ENCODE measurements at regions not wholly inside any gene's neighbourhood (a gene's known extent, or its start where the extent isn't known, plus 50 kb on each side); places are given as distances from the start of the nearest gene placed in this dataset.

DNA sequence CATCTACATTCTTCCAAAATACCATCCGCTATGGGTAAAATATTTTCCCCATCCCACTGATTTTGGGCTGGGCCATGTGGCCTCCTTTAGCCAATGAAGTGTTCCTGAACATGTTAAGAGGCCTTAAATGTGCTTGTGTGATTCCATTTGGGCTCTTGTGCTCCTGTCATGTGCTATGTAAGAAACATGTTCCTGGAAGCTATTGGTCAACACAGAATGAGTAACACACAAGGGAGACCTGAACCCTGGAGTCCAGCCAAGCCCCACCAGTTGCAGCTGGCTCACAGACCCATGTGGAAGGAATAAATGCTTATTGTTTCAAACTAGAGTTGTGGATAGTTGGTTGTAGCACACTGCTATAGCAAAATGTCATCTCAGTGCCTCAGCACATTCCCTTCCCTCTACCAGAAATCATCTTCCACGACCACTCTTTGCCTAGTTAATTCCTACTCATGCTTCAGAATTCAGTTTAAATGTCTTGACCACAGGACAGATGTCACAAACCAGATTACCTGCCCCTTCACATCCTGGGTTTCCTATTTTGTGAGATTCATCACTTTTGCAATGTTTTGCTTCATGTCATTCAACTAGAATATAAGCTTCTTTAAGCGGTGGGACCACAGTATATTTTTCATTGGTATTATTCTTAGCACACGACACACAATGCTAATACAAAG lies 217.3 kb upstream of the EEA1 start:
- Histone ChIP-seq H3K9me3 (no peaks in the 10 kb centered on the region), H3K4me1 (replicated peaks) (peaks cover 5% of the 10 kb centered on the region), H3K4me3 (no peak overlapping the region), H3K27me3 (replicated peaks; ENCODE audit: insufficient read depth) (no peaks in the 10 kb centered on the region), H3K36me3 (no peaks in the 10 kb centered on the region), H3K27ac (peak overlapping the region in 1 of 2 donors; percentile 32)
- TF ChIP-seq, protein P1, sequence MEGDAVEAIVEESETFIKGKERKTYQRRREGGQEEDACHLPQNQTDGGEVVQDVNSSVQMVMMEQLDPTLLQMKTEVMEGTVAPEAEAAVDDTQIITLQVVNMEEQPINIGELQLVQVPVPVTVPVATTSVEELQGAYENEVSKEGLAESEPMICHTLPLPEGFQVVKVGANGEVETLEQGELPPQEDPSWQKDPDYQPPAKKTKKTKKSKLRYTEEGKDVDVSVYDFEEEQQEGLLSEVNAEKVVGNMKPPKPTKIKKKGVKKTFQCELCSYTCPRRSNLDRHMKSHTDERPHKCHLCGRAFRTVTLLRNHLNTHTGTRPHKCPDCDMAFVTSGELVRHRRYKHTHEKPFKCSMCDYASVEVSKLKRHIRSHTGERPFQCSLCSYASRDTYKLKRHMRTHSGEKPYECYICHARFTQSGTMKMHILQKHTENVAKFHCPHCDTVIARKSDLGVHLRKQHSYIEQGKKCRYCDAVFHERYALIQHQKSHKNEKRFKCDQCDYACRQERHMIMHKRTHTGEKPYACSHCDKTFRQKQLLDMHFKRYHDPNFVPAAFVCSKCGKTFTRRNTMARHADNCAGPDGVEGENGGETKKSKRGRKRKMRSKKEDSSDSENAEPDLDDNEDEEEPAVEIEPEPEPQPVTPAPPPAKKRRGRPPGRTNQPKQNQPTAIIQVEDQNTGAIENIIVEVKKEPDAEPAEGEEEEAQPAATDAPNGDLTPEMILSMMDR (IDR thresholded peaks at IDR 0.05): no peak
- TF ChIP-seq POLR2AphosphoS5 (IDR thresholded peaks at IDR 0.05) (no peak), POLR2A (IDR thresholded peaks at IDR 0.05) (no peak)
- WGBS: 67% methylated on average over 4 of the region's 4 CpGs
- DNase-seq (ENCODE audit: low spot score): no peak
- intact Hi-C loops (cut with DNase I): no loop called here

DNA sequence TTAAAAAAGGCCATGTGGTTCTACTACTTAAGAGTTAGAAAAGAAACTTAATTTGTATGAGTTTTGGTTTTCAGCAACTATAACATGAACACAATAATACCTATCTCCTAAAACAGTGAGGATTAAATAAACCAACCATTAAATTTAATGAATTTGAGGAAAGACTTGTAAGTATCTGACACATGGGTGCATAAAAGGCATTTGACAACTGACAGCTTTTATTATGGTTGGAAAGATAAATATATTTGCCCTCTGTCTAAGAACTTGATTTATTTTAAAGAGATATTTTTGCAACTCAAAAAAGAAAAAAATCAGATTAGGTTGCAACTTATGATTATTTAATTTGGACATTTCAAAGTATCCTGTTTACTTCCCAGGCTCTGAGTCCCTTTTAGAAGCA lies 217.9 kb upstream of the EEA1 start:
- intact Hi-C loops (cut with DNase I): no loop called here
- H3K9me3 ChIP-seq: no peaks in the 10 kb centered on the region
- H3K4me1 ChIP-seq (replicated peaks): peaks cover 5% of the 10 kb centered on the region
- DNase-seq (ENCODE audit: low spot score): no peak
- H3K4me3 ChIP-seq: no peak overlapping the region
- TF ChIP-seq, protein P1 (IDR thresholded peaks at IDR 0.05): no peak
- no peak for TF ChIP-seq POLR2A (IDR thresholded peaks at IDR 0.05)
- no peak for TF ChIP-seq POLR2AphosphoS5 (IDR thresholded peaks at IDR 0.05)
- no peaks in the 10 kb centered on the region for H3K36me3 ChIP-seq
- H3K27ac ChIP-seq: no peak overlapping the region
- H3K27me3 ChIP-seq (replicated peaks; ENCODE audit: insufficient read depth): no peaks in the 10 kb centered on the region

DNA sequence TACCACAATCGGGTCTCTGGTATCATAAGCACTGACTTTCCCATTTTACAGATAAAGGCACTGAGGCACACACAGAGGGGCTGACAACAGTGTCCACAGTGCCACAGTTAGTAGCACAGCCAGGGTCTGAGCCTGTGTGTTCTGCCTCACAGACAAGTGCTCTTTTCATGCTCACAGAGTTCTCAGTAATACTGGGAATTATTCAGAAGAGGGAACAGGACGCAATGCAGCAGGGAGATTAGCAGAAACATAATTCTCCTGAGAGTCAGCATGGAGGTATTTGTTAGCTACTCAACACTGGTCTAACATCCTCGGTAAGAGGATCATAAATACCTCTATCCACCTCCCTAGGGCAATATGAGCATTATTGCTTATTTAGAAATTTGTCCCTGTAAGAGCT lies 219.3 kb upstream of the EEA1 start:
- H3K9me3 ChIP-seq: no peaks in the 10 kb centered on the region
- WGBS: 61% methylated on average over 3 of the region's 3 CpGs
- intact Hi-C loops (cut with DNase I): no loop called here
- H3K36me3 ChIP-seq: no peaks in the 10 kb centered on the region
- no peak for TF ChIP-seq POLR2AphosphoS5 (IDR thresholded peaks at IDR 0.05)
- H3K27ac ChIP-seq: no peak overlapping the region
- H3K4me3 ChIP-seq: no peak overlapping the region
- H3K4me1 ChIP-seq (replicated peaks): peaks cover 5% of the 10 kb centered on the region
- DNase-seq (ENCODE audit: low spot score): no peak
- H3K27me3 ChIP-seq (replicated peaks; ENCODE audit: insufficient read depth): no peaks in the 10 kb centered on the region

DNA sequence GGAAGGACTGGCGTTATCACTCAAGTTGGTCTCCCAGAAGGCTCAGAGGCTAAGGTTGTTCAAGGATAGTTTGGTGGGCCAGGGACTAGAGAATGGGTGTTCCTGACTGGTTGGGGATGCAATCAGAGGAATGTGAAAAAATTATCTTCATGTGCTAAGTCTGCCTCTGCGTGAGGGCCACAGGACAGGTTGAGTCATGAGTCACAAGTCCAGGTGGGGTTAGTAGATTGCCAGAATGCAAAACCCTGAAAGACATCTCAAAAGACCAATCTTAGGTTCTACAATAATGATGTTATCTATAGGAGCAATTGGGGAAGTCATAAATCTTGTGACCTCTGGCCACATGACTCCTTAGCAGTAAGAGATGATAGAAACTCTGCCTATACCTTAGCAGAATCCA lies 220.1 kb upstream of the EEA1 start:
- Histone ChIP-seq H3K4me1 (replicated peaks) (peaks cover 5% of the 10 kb centered on the region), H3K4me3 (no peak overlapping the region), H3K27ac (no peak overlapping the region), H3K27me3 (replicated peaks; ENCODE audit: insufficient read depth) (no peaks in the 10 kb centered on the region), H3K9me3 (no peaks in the 10 kb centered on the region), H3K36me3 (no peaks in the 10 kb centered on the region)
- TF ChIP-seq, protein P1 (IDR thresholded peaks at IDR 0.05): no peak
- TF ChIP-seq POLR2A (IDR thresholded peaks at IDR 0.05) (no peak), POLR2AphosphoS5 (IDR thresholded peaks at IDR 0.05) (no peak)
- intact Hi-C loops (cut with DNase I): no loop called here
- DNase-seq (ENCODE audit: low spot score): no peak
- WGBS: 82% methylated on average over 2 of the region's 2 CpGs

DNA sequence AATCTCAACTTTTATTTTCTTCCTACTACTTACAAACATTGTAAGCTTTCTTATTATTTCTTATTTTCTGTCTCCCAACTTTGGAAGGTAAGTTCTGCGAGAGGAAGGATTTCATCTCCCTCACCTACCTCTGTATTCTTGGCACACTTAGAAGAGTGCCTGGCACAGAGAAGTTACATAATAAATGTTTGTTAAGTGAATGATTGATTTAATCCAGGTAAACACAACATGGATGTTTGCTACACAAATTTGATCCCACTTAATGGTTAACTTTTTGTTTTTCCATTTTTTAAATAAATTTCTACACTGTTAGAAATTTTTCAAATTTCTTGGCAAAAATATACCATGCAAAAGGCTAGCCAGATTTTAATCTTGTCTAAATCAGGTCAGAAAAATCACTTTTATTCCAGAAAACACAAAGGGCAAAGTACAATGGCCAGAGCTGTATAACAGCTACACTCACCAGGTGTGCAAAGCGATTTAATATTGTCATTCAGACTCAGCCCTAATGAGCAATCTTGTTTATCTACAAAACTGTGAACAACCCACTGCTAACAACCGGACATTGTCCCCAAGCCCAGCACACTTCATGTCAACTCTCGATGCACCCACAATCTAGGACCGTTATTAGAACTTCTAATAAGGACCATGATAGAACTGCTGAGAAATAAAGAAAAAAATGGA lies 222.1 kb upstream of the EEA1 start:
- Histone ChIP-seq H3K27me3 (replicated peaks; ENCODE audit: insufficient read depth) (no peaks in the 10 kb centered on the region), H3K4me3 (no peak overlapping the region), H3K27ac (no peak overlapping the region), H3K9me3 (no peaks in the 10 kb centered on the region), H3K4me1 (replicated peaks) (peaks cover 7% of the 10 kb centered on the region), H3K36me3 (no peaks in the 10 kb centered on the region)
- TF ChIP-seq POLR2A (IDR thresholded peaks at IDR 0.05): no peak
- TF ChIP-seq POLR2AphosphoS5 (IDR thresholded peaks at IDR 0.05): no peak
- TF ChIP-seq, protein P1 (IDR thresholded peaks at IDR 0.05): no peak
- DNase-seq (ENCODE audit: low spot score): no peak
- intact Hi-C loops (cut with DNase I): no loop called here
- 84% methylated on average over 5 of the region's 5 CpGs for WGBS
